Stimulated activated CD8-positive, alpha-beta memory T cell treated with anti-CD3 and anti-CD28 coated beads, Interleukin-15, amount 100 ng/mL, for 1 hour (primary cell): ENCODE measurements at regions not wholly inside any gene's neighbourhood (a gene's known extent, or its start where the extent isn't known, plus 50 kb on each side); places are given as distances from the start of the nearest gene placed in this dataset.

Experiments used
- DNase-seq: peaks from one replicate; pipeline ENCODE4 v3.0.0-alpha.2; 2020; ENCODE audit warnings: low read depth

GRCh38 chr1:56069824-56070223 lies 509.5 kb downstream of the PLPP3 start:
- DNase-seq: no peak

DNA sequence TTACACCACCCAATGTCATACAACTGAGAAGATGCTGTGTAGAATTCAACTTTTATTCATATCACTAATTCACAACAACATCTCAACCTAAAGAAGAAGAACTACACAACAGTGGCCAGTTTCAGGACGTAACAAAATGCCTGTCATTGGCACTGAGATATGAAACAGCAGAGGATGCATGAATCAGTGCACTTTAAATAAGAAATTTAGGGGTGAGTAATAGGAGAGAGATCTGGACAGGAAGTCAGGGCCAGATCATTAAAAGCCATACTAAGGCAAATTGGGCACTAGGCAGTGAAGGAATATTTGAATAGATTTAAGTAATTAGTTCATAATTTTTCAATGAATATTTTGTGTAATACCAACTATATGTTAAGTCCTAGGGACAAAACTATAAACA lies 510.5 kb downstream of the PLPP3 start:
- no peak for DNase-seq

- no peak for DNase-seq
These were observed 511.2 kb downstream of the PLPP3 start for GRCh38 chr1:56068210-56068609.

GRCh38 chr1:56065729-56066128 lies 513.6 kb downstream of the PLPP3 start:
- no peak for DNase-seq

DNA sequence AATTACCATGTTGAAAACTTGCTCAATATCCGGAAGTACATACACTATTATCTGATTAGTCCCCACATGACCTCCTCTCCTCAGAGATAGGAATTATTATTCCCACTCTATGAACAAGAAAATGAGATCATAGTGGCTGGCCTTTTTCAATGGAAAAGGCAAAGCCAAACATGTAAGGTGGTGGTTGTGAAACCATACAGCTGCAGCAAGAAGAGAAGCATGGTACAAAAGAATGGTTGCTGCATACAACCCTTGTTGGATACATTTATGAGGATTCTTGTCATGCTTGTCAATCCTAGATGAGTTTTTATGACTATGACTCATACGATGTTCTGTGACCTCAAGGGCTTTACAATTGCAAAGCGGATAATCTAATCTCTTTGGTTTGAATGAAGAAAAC lies 514.7 kb downstream of the PLPP3 start:
- DNase-seq: no peak

GRCh38 chr1:56063461-56063860 lies 515.9 kb downstream of the PLPP3 start:
- DNase-seq: no peak

- no peak for DNase-seq
These were observed 516.7 kb downstream of the PLPP3 start for GRCh38 chr1:56062625-56063024.

- DNase-seq: no peak
These were observed 517.5 kb downstream of the PLPP3 start for GRCh38 chr1:56061824-56062223.

DNA sequence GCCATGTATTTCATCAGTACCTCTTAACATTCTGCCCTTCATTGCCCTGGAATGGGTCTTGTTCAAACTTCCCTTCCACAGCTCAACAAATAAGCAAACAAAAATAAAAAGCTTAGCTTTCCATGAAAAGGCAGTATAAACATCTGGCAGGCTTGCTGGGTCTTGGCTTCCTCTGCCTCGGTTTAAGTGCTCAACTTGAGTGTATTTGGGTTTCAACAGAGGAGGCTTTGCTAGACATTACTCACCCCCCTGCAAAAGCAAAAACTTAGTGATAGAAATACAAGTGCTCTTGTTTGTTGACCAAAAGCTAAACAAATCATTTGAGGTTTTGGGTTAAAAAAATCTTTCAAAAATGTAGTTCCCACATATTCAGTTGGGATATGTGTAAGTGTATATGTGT lies 518.5 kb downstream of the PLPP3 start:
- DNase-seq: no peak

- DNase-seq: no peak
These were observed 521.6 kb downstream of the PLPP3 start for GRCh38 chr1:56057466-56058405.

- no peak for DNase-seq
These were observed 522.7 kb downstream of the PLPP3 start for GRCh38 chr1:56056438-56057287.

DNA sequence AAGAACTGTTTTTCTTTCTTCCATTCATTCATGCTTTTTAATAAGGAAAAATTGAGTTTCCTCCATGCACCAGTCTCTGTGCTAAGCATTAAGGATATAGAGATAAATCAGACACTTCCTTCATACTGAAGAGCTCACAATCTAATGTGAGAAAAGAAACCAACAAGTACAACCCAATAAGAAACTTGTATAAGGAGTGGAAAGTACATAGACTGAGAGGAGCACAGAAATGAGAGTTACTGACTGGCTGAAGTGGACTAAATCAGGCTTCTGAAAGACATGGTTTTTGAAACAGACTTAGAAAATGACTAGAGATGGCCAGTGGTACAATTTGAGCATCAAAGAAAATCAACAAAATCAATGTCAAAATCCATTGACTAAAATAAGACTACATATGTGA lies 524.4 kb downstream of the PLPP3 start:
- DNase-seq: no peak

GRCh38 chr1:56052041-56052440 lies 527.3 kb downstream of the PLPP3 start:
- no peak for DNase-seq

DNA sequence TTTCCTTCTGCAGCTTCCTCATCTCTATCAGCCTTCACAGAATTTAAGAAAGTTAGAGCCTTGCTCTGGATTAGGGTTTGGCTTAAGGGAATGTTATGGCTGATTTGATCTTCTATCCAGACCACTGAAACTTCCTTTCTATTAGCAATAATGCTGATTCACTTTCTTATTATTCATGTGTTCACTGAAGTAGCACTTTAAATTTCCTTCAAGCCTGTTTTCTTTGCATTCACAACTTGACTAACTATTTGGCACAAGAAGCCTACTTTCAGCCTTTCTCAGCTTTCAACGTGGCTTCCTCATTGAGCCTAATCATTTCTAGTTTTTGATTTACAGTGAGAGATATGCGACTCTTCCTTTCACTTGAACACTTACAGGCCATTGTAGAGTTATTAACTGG lies 528.5 kb downstream of the PLPP3 start:
- no peak for DNase-seq

DNA sequence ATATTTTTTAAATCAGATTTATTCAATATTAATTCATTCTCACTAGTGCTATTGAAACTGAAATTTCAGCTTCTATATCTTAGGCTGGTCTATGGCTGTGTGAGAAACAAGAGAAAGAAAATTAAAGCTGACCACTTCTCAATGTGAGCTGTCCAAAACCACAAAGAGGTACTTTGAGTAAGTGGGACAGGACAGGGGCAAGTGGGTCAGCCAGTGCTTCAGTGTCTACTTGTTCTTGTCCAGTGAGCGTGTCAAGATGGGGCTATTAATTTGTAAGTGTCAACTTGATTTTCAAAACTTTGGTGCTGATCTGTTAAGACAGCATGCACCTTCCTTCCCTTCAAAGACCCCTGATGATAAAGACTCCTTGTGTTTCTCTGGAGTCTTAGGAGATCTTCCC lies 533.9 kb downstream of the PLPP3 start:
- no peak for DNase-seq

GRCh38 chr1:56045062-56045461 lies 534.3 kb downstream of the PLPP3 start:
- no peak for DNase-seq

- DNase-seq: no peak
These were observed 542.9 kb downstream of the PLPP3 start for GRCh38 chr1:56036479-56036878.

- DNase-seq: no peak
These were observed 544.4 kb downstream of the PLPP3 start for GRCh38 chr1:56034847-56035481.

GRCh38 chr1:56034222-56034621 lies 545.1 kb downstream of the PLPP3 start:
- no peak for DNase-seq

DNA sequence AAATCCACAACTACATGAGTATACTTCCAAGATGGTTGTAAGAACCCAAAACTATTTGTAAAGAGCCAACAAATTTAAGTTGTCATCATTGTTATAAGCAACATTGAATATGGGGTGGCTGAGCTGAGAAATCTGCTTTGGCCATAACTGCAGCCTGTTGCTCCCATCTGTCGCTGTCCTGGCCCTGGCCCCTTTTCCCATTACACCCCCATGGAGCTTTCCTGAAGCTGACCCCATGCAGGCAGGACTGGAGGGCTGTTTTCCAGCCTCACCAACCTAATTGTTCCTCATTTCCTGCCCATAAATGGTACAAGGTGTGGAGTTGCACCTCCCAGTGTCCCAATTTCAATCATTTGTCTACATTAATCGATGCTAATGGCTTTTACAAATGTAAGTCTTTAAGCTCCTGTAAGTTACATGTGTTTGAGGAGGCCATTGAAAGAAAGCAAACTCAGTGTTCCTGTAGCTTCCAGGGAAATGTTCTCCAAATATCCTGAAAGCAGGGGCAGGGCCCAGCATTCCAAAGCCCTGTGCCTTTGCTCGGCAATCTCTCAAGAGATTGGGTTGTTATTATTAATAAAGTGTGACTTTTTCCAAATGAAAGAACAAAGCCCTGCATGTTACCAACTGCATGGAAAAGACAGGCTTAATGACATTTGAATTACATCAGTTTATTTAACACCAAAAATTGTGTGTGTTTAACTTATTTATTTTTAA lies 545.9 kb downstream of the PLPP3 start:
- no peak for DNase-seq

DNA sequence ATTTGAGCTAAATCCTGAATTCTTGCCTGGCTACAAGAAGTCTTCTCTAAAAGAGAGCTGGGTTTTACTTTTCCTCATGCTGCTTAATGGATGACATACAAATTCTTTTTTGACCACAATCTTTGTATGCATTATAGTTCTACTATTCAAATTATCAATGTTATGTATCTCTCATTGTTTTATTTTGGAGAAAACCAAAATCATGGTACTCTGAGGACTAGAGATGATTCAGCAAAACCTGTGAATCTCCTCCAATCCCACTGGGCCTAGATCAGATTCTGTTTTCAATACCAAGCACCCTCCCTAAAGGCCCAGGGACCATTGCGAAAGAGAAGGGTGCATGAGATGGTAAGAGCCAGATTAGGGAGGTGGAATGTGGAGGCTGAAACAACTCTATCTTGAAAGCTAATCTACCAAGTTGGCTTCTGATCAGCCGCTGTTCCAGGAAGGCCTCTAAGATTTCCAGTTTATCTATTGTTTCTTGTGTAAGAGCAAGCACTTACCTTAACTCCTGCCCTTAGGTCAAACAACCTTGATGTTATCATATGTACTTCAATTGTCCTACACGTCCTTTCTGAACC lies 547.2 kb downstream of the PLPP3 start:
- DNase-seq: no peak

DNA sequence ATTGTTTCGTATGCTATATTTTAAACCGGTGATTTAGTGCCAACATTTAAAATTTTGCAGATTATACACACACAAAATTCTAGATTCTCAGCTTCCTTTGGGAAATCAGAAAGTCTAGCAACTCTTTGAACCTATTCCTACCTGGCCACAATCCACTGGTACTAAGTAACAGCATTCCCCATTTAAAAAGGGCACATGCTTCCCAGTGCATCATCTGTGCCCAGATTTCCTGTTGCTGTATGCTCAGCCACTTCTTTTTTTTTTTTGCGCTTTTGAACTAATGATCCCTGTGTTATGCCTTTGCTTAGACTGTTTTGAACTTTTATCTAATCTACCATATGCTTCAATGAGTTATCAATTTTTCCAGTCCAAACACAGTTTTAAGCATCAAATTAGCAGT lies 548.4 kb downstream of the PLPP3 start:
- no peak for DNase-seq
